ENCODE measurements at regions not wholly inside any gene's neighbourhood (a gene's known extent, or its start where the extent isn't known, plus 50 kb on each side); places are given as distances from the start of the nearest gene placed in this dataset.

DNA sequence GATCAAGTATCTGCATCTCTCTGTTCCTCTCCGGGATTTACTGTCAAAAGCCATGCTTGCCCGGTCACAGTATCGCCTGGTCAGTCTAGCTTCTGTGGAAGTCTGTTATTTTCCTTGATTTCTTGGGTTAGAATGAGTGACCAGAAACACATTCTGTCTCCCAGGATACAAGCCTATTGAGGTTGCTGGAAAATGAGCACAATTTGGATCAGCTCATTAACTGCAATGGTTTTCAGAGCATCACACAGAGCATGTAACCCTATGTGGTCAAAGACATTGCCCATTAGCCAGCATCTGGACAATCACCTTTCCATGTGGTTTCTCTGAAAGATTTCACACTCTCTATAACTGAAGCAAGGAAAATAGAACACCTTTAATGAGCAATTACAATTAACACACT, 124.2 kb upstream of the FAM98A start:
- no peak overlapping the region for H3K4me3 Mint-ChIP-seq (ENCODE audit: unreplicated experiment)
- H3K36me3 ChIP-seq (ENCODE audit: control insufficient read depth, insufficient read depth, low read length): no peaks in the 10 kb centered on the region
- H3K27me3 ChIP-seq (replicated peaks; ENCODE audit: control insufficient read depth, insufficient read depth, low read length): no peaks in the 10 kb centered on the region
- H3K27ac Mint-ChIP-seq (ENCODE audit: unreplicated experiment): no peak overlapping the region
- no peaks in the 10 kb centered on the region for H3K4me1 Mint-ChIP-seq (ENCODE audit: low read depth, unreplicated experiment)
- intact Hi-C loops (cut with micrococcal nuclease; ENCODE audit: unreplicated experiment): no loop called here
- no peak for DNase-seq
- H3K4me1 ChIP-seq: no peaks in the 10 kb centered on the region
- H3K36me3 Mint-ChIP-seq (ENCODE audit: insufficient read depth, unreplicated experiment): no peaks in the 10 kb centered on the region
- BruUV-seq (replicated peaks): no TSS peak
- H3K9me3 Mint-ChIP-seq (ENCODE audit: unreplicated experiment): peaks cover 14% of the 10 kb centered on the region
- H3K27me3 Mint-ChIP-seq (ENCODE audit: insufficient read depth, unreplicated experiment): peaks cover 9% of the 10 kb centered on the region
- H3K4me3 ChIP-seq (ENCODE audit: low read depth, low read length): no peak overlapping the region
- H3K9me3 ChIP-seq: no peaks in the 10 kb centered on the region
- ChIA-PET POLR2A (no interaction called here), CTCF (no interaction called here)
- TF ChIP-seq, protein P1, sequence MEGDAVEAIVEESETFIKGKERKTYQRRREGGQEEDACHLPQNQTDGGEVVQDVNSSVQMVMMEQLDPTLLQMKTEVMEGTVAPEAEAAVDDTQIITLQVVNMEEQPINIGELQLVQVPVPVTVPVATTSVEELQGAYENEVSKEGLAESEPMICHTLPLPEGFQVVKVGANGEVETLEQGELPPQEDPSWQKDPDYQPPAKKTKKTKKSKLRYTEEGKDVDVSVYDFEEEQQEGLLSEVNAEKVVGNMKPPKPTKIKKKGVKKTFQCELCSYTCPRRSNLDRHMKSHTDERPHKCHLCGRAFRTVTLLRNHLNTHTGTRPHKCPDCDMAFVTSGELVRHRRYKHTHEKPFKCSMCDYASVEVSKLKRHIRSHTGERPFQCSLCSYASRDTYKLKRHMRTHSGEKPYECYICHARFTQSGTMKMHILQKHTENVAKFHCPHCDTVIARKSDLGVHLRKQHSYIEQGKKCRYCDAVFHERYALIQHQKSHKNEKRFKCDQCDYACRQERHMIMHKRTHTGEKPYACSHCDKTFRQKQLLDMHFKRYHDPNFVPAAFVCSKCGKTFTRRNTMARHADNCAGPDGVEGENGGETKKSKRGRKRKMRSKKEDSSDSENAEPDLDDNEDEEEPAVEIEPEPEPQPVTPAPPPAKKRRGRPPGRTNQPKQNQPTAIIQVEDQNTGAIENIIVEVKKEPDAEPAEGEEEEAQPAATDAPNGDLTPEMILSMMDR (IDR thresholded peaks at IDR 0.05; ENCODE audit: insufficient read depth in 1 of 2, low read depth in 1 of 2, low read length in 1 of 2, severe bottlenecking in 1 of 2, unreplicated experiment in 1 of 2): no peak

DNA sequence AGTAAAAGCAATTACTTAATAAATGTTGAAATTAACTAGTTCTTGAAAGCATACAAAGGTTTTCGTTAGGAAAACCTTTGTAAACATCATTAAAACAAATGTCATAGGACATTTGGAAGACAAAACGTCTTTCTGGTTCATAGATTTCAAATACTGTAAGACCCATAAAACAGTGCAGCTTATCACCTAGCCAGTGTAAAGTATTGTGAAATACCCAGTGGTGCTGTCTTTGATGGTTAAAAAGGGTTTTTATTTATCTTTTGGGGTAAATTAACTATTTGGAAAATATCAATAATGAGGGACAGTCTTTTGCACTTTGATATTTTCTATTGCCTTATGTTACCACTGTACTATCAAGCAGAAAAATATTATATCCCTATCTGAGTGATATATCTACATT, 120.0 kb upstream of the FAM98A start:
- Mint-ChIP-seq H3K27ac (ENCODE audit: unreplicated experiment) (no peak overlapping the region), H3K9me3 (ENCODE audit: unreplicated experiment) (no peaks in the 10 kb centered on the region), H3K36me3 (ENCODE audit: insufficient read depth, unreplicated experiment) (no peaks in the 10 kb centered on the region), H3K27me3 (ENCODE audit: insufficient read depth, unreplicated experiment) (peaks cover 26% of the 10 kb centered on the region), H3K4me3 (ENCODE audit: unreplicated experiment) (no peak overlapping the region), H3K4me1 (ENCODE audit: low read depth, unreplicated experiment) (no peaks in the 10 kb centered on the region)
- Histone ChIP-seq H3K27me3 (replicated peaks; ENCODE audit: control insufficient read depth, insufficient read depth, low read length) (no peaks in the 10 kb centered on the region), H3K36me3 (ENCODE audit: control insufficient read depth, insufficient read depth, low read length) (no peaks in the 10 kb centered on the region), H3K9me3 (no peaks in the 10 kb centered on the region), H3K4me1 (no peaks in the 10 kb centered on the region), H3K4me3 (ENCODE audit: low read depth, low read length) (no peak overlapping the region)
- TF ChIP-seq, protein P1 (IDR thresholded peaks at IDR 0.05; ENCODE audit: insufficient read depth in 1 of 2, low read depth in 1 of 2, low read length in 1 of 2, severe bottlenecking in 1 of 2, unreplicated experiment in 1 of 2): no peak
- ChIA-PET CTCF (no interaction called here), POLR2A (no interaction called here)
- BruUV-seq (replicated peaks): no TSS peak
- intact Hi-C loops (cut with micrococcal nuclease; ENCODE audit: unreplicated experiment): no loop called here
- DNase-seq: no peak

DNA sequence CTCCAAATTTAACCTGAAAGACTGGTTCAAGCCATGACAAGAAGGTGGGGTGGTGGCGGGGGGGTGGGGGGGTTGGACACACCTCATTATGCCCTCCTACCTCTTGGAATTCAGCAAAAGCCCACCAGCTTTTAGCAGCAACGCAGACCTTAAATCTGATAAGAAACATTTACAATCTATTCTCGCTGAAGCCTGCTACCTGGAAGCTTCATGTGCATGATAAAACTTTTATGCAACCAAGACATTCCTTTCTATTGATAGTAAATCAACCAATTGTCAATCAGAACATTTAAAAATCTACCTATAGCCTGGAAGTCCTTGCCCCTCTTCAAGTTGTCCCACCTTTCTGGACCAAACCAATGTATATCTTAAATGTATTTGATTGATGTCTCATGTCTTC, 113.6 kb upstream of the FAM98A start:
- Histone ChIP-seq H3K9me3 (no peaks in the 10 kb centered on the region), H3K27me3 (replicated peaks; ENCODE audit: control insufficient read depth, insufficient read depth, low read length) (no peaks in the 10 kb centered on the region), H3K4me1 (no peaks in the 10 kb centered on the region), H3K4me3 (ENCODE audit: low read depth, low read length) (no peak overlapping the region), H3K36me3 (ENCODE audit: control insufficient read depth, insufficient read depth, low read length) (no peaks in the 10 kb centered on the region)
- BruUV-seq (replicated peaks): no TSS peak
- Mint-ChIP-seq H3K4me1 (ENCODE audit: low read depth, unreplicated experiment) (no peaks in the 10 kb centered on the region), H3K9me3 (ENCODE audit: unreplicated experiment) (no peaks in the 10 kb centered on the region), H3K36me3 (ENCODE audit: insufficient read depth, unreplicated experiment) (no peaks in the 10 kb centered on the region), H3K4me3 (ENCODE audit: unreplicated experiment) (no peak overlapping the region), H3K27ac (ENCODE audit: unreplicated experiment) (no peak overlapping the region), H3K27me3 (ENCODE audit: insufficient read depth, unreplicated experiment) (peaks cover 14% of the 10 kb centered on the region)
- TF ChIP-seq, protein P1 (IDR thresholded peaks at IDR 0.05; ENCODE audit: insufficient read depth in 1 of 2, low read depth in 1 of 2, low read length in 1 of 2, severe bottlenecking in 1 of 2, unreplicated experiment in 1 of 2): no peak
- ChIA-PET CTCF (no interaction called here), POLR2A (no interaction called here)
- DNase-seq: no peak
- intact Hi-C loops (cut with micrococcal nuclease; ENCODE audit: unreplicated experiment): no loop called here

Data from Caco-2 (cell line).